HCT116 (cell line): ENCODE measurements at regions not wholly inside any gene's neighbourhood (a gene's known extent, or its start where the extent isn't known, plus 50 kb on each side); places are given as distances from the start of the nearest gene placed in this dataset.

Experiments
- ATAC-seq: fragments of 200-7000 bp; cut with Tn5 transposase; 2 replicates; pipeline ENCODE4 v1.9.1; 2020; ENCODE audit warnings: mild to moderate bottlenecking, moderate library complexity
- BruUV-seq: library from RNA; stranded (reverse); fragments of 400-500 nt; replicated peaks from 2 replicates; lab custom pipeline; 2021; lab: Mats Ljungman, UMichigan
- CTCF ChIA-PET: fragments of 300-600 bp; sonication (Branson Sonifier 250); formaldehyde crosslinking; loops from one replicate; lab custom pipeline; 2021; ENCODE audit warnings: antibody characterized with exemption; lab: Charles Lee
- POLR2A ChIA-PET: fragments of 300-600, 350-600 bp; sonication (Branson Sonifier 250); formaldehyde crosslinking; loops from one replicate; lab custom pipeline; 2021; ENCODE audit warnings: antibody characterized with exemption; lab: Charles Lee
- RAD21 ChIA-PET, 2 experiments: fragments of 300-600 bp; sonication (Branson Sonifier 250); formaldehyde crosslinking; loops; one replicate each; lab custom pipeline; 2023; ENCODE audit warnings: low total read pairs in 2 of 2; ENCODE audit not compliant: uncharacterized antibody in 2 of 2, unreplicated experiment in 2 of 2, low non-redundant PET in 1 of 2; lab: Charles Lee
- DNase-seq: peaks from one replicate; pipeline ENCODE4 v3.0.0-alpha.2; 2010; ENCODE audit warnings: low read depth, low spot score
- H2AFZ ChIP-seq: fragments of 200-600 bp; shearing (Covaris generic), sonication (generic); 2 replicates; pipeline ENCODE4 v1.6.1; 2017; ENCODE audit warnings: low read depth, mixed run types, mixed read lengths, antibody characterized with exemption, low read length; ENCODE audit not compliant: poor library complexity, severe bottlenecking
- H3K27ac ChIP-seq: 2 replicates; pipeline ENCODE4 v1.5.1; 2012; ENCODE audit warnings: low read depth, low read length
- H3K27me3 ChIP-seq: fragments of 200-600 bp; sonication (generic); 2 replicates; pipeline ENCODE4 v1.6.1; 2016; ENCODE audit warnings: mixed run types, low read length, mixed read lengths; ENCODE audit not compliant: insufficient read depth
- H3K36me3 ChIP-seq, 2 experiments: fragments of 200-500 bp in 1 of 2; fragments of 200-600 bp in 1 of 2; sonication (Bioruptor generic) in 1 of 2; sonication (generic) in 1 of 2; 2 replicates each; pipeline versions ENCODE4 v1.5.1 to v1.6.1; 2014 to 2016; ENCODE audit warnings: low read length in 2 of 2, inconsistent platforms in 1 of 2, mixed read lengths in 1 of 2, mixed run types in 1 of 2; ENCODE audit not compliant: insufficient read depth in 2 of 2, control insufficient read depth in 1 of 2
- H3K4me1 ChIP-seq, 2 experiments: fragments of 200-600 bp in 1 of 2; sonication (generic) in 1 of 2; 2 replicates each; pipeline versions ENCODE4 v1.5.1 to v1.6.1; 2012 to 2017; ENCODE audit warnings: low read length in 2 of 2, inconsistent platforms in 1 of 2, mild to moderate bottlenecking in 1 of 2, mixed read lengths in 1 of 2, mixed run types in 1 of 2, moderate library complexity in 1 of 2; ENCODE audit not compliant: insufficient read depth in 2 of 2, control insufficient read depth in 1 of 2
- H3K4me2 ChIP-seq: fragments of 200-600 bp; sonication (generic); 2 replicates; pipeline ENCODE4 v1.6.1; 2017; ENCODE audit warnings: mixed run types, low read length, mixed read lengths
- H3K4me3 ChIP-seq, 2 experiments: fragments of 200-600 bp in 1 of 2; sonication (generic) in 1 of 2; replicated peaks in 1 of 2; 2 replicates each; pipeline ENCODE4 v1.5.1; 2011 to 2016; ENCODE audit warnings: low read length in 2 of 2, control low read depth in 1 of 2, low read depth in 1 of 2, mild to moderate bottlenecking in 1 of 2, mixed read lengths in 1 of 2, mixed run types in 1 of 2
- H3K79me2 ChIP-seq: fragments of 200-600 bp; sonication (generic); 2 replicates; pipeline ENCODE4 v1.6.1; 2017; ENCODE audit warnings: mild to moderate bottlenecking, mixed run types, low read length, moderate library complexity, mixed read lengths; ENCODE audit not compliant: insufficient read depth
- H3K9ac ChIP-seq: fragments of 200-600 bp; sonication (generic); 2 replicates; pipeline ENCODE4 v1.6.1; 2016; ENCODE audit warnings: low read length, mixed read lengths
- H3K9me2 ChIP-seq: fragments of 200-600 bp; sonication (generic), shearing (Covaris generic); 2 replicates; pipeline ENCODE4 v1.6.1; 2017; ENCODE audit warnings: mixed run types, mild to moderate bottlenecking, moderate library complexity; ENCODE audit not compliant: insufficient read depth
- H3K9me3 ChIP-seq, 2 experiments: fragments of 200-500 bp in 1 of 2; fragments of 200-600 bp in 1 of 2; sonication (Bioruptor generic) in 1 of 2; sonication (generic) in 1 of 2; 2 replicates each; pipeline ENCODE4 v1.6.1; 2014 to 2017; ENCODE audit warnings: low read length in 2 of 2, mixed read lengths in 2 of 2, inconsistent platforms in 1 of 2, low read depth in 1 of 2, mild to moderate bottlenecking in 1 of 2, mixed run types in 1 of 2, moderate library complexity in 1 of 2; ENCODE audit not compliant: control insufficient read depth in 1 of 2, insufficient read depth in 1 of 2
- H4K20me1 ChIP-seq: fragments of 200-600 bp; sonication (generic), shearing (Covaris generic); 2 replicates; pipeline ENCODE4 v1.6.1; 2017; ENCODE audit warnings: mixed run types, mild to moderate bottlenecking, moderate library complexity; ENCODE audit not compliant: insufficient read depth
- ATF3 ChIP-seq: IDR thresholded peaks from 2 replicates; pipeline ENCODE4 v1.6.1; 2012
- CBX3 ChIP-seq: IDR thresholded peaks from 2 replicates; pipeline ENCODE4 v1.6.1; 2012; ENCODE audit warnings: low read depth
- CEBPB ChIP-seq: IDR thresholded peaks from 2 replicates; pipeline ENCODE4 v1.6.1; 2012; ENCODE audit warnings: low read depth
- EGR1 ChIP-seq: IDR thresholded peaks from 2 replicates; pipeline ENCODE4 v1.6.1; 2012; ENCODE audit warnings: low read depth
- ELF1 ChIP-seq: IDR thresholded peaks from 2 replicates; pipeline ENCODE4 v1.6.1; 2012; ENCODE audit warnings: low read depth, borderline replicate concordance
- EZH2 ChIP-seq: fragments of 200-600 bp; sonication (generic); IDR thresholded peaks from 2 replicates; pipeline ENCODE4 v1.6.1; 2017; ENCODE audit warnings: antibody characterized with exemption, mixed run types
- JUND ChIP-seq: IDR thresholded peaks from 2 replicates; pipeline ENCODE4 v1.6.1; 2012
- MAX ChIP-seq: IDR thresholded peaks from 2 replicates; pipeline ENCODE4 v1.6.1; 2012
- POLR2A ChIP-seq: IDR thresholded peaks from 2 replicates; pipeline ENCODE4 v1.7.0; 2011; ENCODE audit warnings: borderline replicate concordance; ENCODE audit not compliant: insufficient read depth, insufficient read length; ENCODE audit errors: extremely low read depth
- POLR2AphosphoS5 ChIP-seq: IDR thresholded peaks from 2 replicates; pipeline ENCODE4 v1.6.1; 2011; ENCODE audit warnings: mild to moderate bottlenecking, low read depth, low read length, moderate library complexity
- SRF ChIP-seq: IDR thresholded peaks from 2 replicates; pipeline ENCODE4 v1.6.1; 2012; ENCODE audit warnings: low read depth
- ZBTB33 ChIP-seq: IDR thresholded peaks from 2 replicates; pipeline ENCODE4 v1.6.1; 2011; ENCODE audit warnings: mild to moderate bottlenecking, low read length, moderate library complexity; ENCODE audit not compliant: insufficient replicate concordance; ENCODE audit errors: extremely low read depth
- ZNF274 ChIP-seq: fragments of 200-500 bp; sonication (Bioruptor generic); IDR thresholded peaks from 2 replicates; pipeline ENCODE4 v1.6.1; 2014; ENCODE audit warnings: mild to moderate bottlenecking, low read depth, low read length, inconsistent platforms
- intact Hi-C: fragments of 100-400 bp; cut with micrococcal nuclease; formaldehyde crosslinking; loops from 2 replicates; pipeline ENCODE4 v1.10.0; 2022

- DNase-seq, result no peak
- Histone ChIP-seq H3K79me2 (no peaks in the 10 kb centered on the region), H3K4me3 (no peak overlapping the region), H3K9me2 (no peaks in the 10 kb centered on the region), H3K4me1 (peaks cover 9 to 19% of the 10 kb centered on the region in 2 experiments; a peak in 3 of 4 replicates), H3K9me3 (no peaks in the 10 kb centered on the region), H3K4me2 (no peak overlapping the region), H4K20me1 (no peaks in the 10 kb centered on the region), H3K27me3 (no peaks in the 10 kb centered on the region), H2AFZ (no peak overlapping the region), H3K36me3 (no peaks in the 10 kb centered on the region), H3K27ac (no peak overlapping the region), H3K9ac (no peak overlapping the region)
- ChIA-PET RAD21 (no interaction called here), CTCF (interaction anchor here (1.0 kb wide), 1 partner anchor 8 kb away, joined by 6 read pairs; no protein-coding TSS in a partner anchor), POLR2A (no interaction called here)
- TF ChIP-seq ELF1, result no peak
- no peak for TF ChIP-seq EZH2
- no peak for TF ChIP-seq CEBPB
- no TSS peak for BruUV-seq
- intact Hi-C loops, result no loop called here
- no peak for ATAC-seq
Observed at GRCh38 chr5:171598641-171599152, 179.2 kb downstream of the FGF18 start.

- no peak overlapping the region for H3K4me3 ChIP-seq
Observed at GRCh38 chr5:171599411-171599810, 180.0 kb downstream of the FGF18 start.

More at GRCh38 chr5:171599411-171599810, 180.0 kb downstream of the FGF18 start:
- no peaks in the 10 kb centered on the region for H3K9me3 ChIP-seq
- H4K20me1 ChIP-seq, result no peaks in the 10 kb centered on the region
- H3K4me2 ChIP-seq, result no peak overlapping the region
- no peak overlapping the region for H3K27ac ChIP-seq
- intact Hi-C loops, result no loop called here
- H3K4me1 ChIP-seq, result peaks cover 9 to 19% of the 10 kb centered on the region in 2 experiments; a peak in 3 of 4 replicates
- BruUV-seq, result no TSS peak
- ATAC-seq (no peak), DNase-seq (no peak)
- ChIA-PET RAD21 (no interaction called here), POLR2A (no interaction called here), CTCF (interaction anchor here (0.6 kb wide), 1 partner anchor 85 kb away, joined by 3 read pairs; no protein-coding TSS in a partner anchor)
- H3K9ac ChIP-seq, result no peak overlapping the region
- no peaks in the 10 kb centered on the region for H3K79me2 ChIP-seq
- H2AFZ ChIP-seq, result no peak overlapping the region
- no peaks in the 10 kb centered on the region for H3K9me2 ChIP-seq
- H3K27me3 ChIP-seq, result no peaks in the 10 kb centered on the region
- TF ChIP-seq JUND, result no peak
- TF ChIP-seq POLR2AphosphoS5, result no peak
- no peak for TF ChIP-seq EZH2
- no peak for TF ChIP-seq CBX3
- no peak for TF ChIP-seq SRF
- no peak for TF ChIP-seq MAX
- no peak for TF ChIP-seq EGR1
- no peak for TF ChIP-seq CEBPB
- no peak for TF ChIP-seq ZNF274
- TF ChIP-seq ZBTB33, result no peak
- no peak for TF ChIP-seq POLR2A
- TF ChIP-seq ATF3, result no peak
- no peaks in the 10 kb centered on the region for H3K36me3 ChIP-seq
